K562 (cell line): ENCODE measurements at regions not wholly inside any gene's neighbourhood (a gene's known extent, or its start where the extent isn't known, plus 50 kb on each side); places are given as distances from the start of the nearest gene placed in this dataset.

ENCODE experiments used
- ATAC-seq: fragments of 200-7000 bp; cut with Tn5 transposase; 3 replicates; pipeline ENCODE4 v1.9.1; 2020; ENCODE audit warnings: moderate library complexity
- BruUV-seq: library from RNA; stranded (reverse); fragments of 400-500 nt; replicated peaks from 2 replicates; lab custom pipeline; 2021; lab: Mats Ljungman, UMichigan
- CTCF ChIA-PET: fragments of 300-600 bp; formaldehyde crosslinking; extraction: SDS; loops from one replicate; lab custom pipeline; 2021; ENCODE audit warnings: low intra/inter-chr PET ratio; lab: Yijun Ruan, JAX
- POLR2A ChIA-PET: fragments of 300-600, 350-650 bp; sonication (Branson Sonifier 250); formaldehyde crosslinking; extraction: SDS; loops from one replicate; lab custom pipeline; 2021; ENCODE audit warnings: antibody characterized with exemption, inconsistent platforms; lab: Yijun Ruan, JAX
- DNase-seq, 4 experiments: peaks; one replicate each; pipeline versions ENCODE4 v3.0.0 to v3.0.0-alpha.2; 2011 to 2018; ENCODE audit warnings: low spot score in 3 of 4, mixed read lengths in 3 of 4; ENCODE audit errors: extremely low read depth in 1 of 4
- FAIRE-seq: peaks from 2 replicates; lab custom pipeline; 2011; peaks lifted over from hg19 to GRCh38; lab: Jason Lieb, UNC
- H2AFZ ChIP-seq: 2 replicates; pipeline ENCODE4 v1.6.0; 2011; ENCODE audit warnings: low read depth, low read length, control low read depth, inconsistent platforms
- H3K27ac ChIP-seq: fragments of 200-600 bp; 3 replicates; pipeline ENCODE4 v1.8.0; 2011; ENCODE audit warnings: low read depth, mild to moderate bottlenecking, control low read depth, inconsistent platforms, low read length, moderate library complexity, mixed read lengths; ENCODE audit errors: extremely low read depth
- H3K27me3 ChIP-seq, 2 experiments: fragments of 300-600 bp in 1 of 2; 2 replicates in 1 of 2; 3 replicates in 1 of 2; pipeline versions ENCODE4 v1.6.0 to v1.8.0; 2011; ENCODE audit warnings: inconsistent platforms in 2 of 2, low read length in 2 of 2, mild to moderate bottlenecking in 1 of 2, mixed read lengths in 1 of 2, moderate library complexity in 1 of 2; ENCODE audit not compliant: control insufficient read depth in 2 of 2, insufficient read depth in 2 of 2
- H3K36me3 ChIP-seq: fragments of 300-600 bp; 3 replicates; pipeline ENCODE4 v1.8.0; 2011; ENCODE audit warnings: mild to moderate bottlenecking, low read length, inconsistent platforms; ENCODE audit not compliant: control insufficient read depth, insufficient read depth
- H3K4me1 ChIP-seq, 2 experiments: fragments of 200-600 bp in 1 of 2; replicated peaks in 1 of 2; 2 replicates in 1 of 2; 3 replicates in 1 of 2; pipeline versions ENCODE4 v1.5.1 to v1.8.0; 2011; ENCODE audit warnings: inconsistent platforms in 2 of 2, low read length in 2 of 2, mild to moderate bottlenecking in 1 of 2, mixed read lengths in 1 of 2, moderate library complexity in 1 of 2; ENCODE audit not compliant: control insufficient read depth in 2 of 2, insufficient read depth in 2 of 2
- H3K4me2 ChIP-seq: 2 replicates; pipeline ENCODE4 v1.6.1; 2011; ENCODE audit warnings: low read length, control low read depth, inconsistent platforms, mixed read lengths; ENCODE audit not compliant: insufficient read depth
- H3K4me3 ChIP-seq: fragments of 200-600 bp; sonication (generic), shearing (Covaris generic); 2 replicates; pipeline ENCODE4 v1.5.1; 2016; ENCODE audit warnings: control low read depth, inconsistent platforms
- H3K79me2 ChIP-seq: fragments of 200-600 bp; 3 replicates; pipeline ENCODE4 v1.8.0; 2011; ENCODE audit warnings: low read length, inconsistent platforms; ENCODE audit not compliant: control insufficient read depth, insufficient read depth
- H3K9ac ChIP-seq, 2 experiments: 2 replicates each; pipeline versions ENCODE4 v1.6.0 to v1.6.1; 2011; ENCODE audit warnings: low read depth in 2 of 2, low read length in 2 of 2, control low read depth in 1 of 2, inconsistent platforms in 1 of 2, mild to moderate bottlenecking in 1 of 2, mixed read lengths in 1 of 2; ENCODE audit not compliant: insufficient read depth in 1 of 2
- H3K9me1 ChIP-seq: one replicate; pipeline ENCODE4 v1.6.0; 2011; ENCODE audit warnings: inconsistent platforms, mild to moderate bottlenecking, low read length, moderate library complexity; ENCODE audit not compliant: control insufficient read depth, insufficient read depth
- H3K9me3 ChIP-seq: replicated peaks from 2 replicates; pipeline ENCODE4 v1.5.1; 2011; ENCODE audit warnings: low read depth, low read length, inconsistent platforms; ENCODE audit not compliant: control insufficient read depth, insufficient read depth
- H4K20me1 ChIP-seq: replicated peaks from 2 replicates; pipeline ENCODE4 v1.6.1; 2011; ENCODE audit warnings: low read length, inconsistent platforms, mixed read lengths; ENCODE audit not compliant: control insufficient read depth, insufficient read depth
- FUS ChIP-seq: fragments of 200-400 bp; formaldehyde crosslinking; optimal IDR thresholded peaks from 2 replicates; pipeline ENCODE3; 2017; ENCODE audit warnings: low read depth, low read length
- PHF21A ChIP-seq: fragments of 450-650 bp; IDR thresholded peaks from 2 replicates; pipeline ENCODE4 v1.6.1; 2017; ENCODE audit warnings: low read depth, borderline replicate concordance
- PYGO2 ChIP-seq: fragments of 450-650 bp; IDR thresholded peaks from 2 replicates; pipeline ENCODE4 v1.6.1; 2016; ENCODE audit warnings: mild to moderate bottlenecking, missing genetic modification characterization, moderate library complexity, missing compliant biosample characterization
- RFX5 ChIP-seq: IDR thresholded peaks from 2 replicates; pipeline ENCODE4 v1.6.1; 2011; ENCODE audit warnings: low read depth, mild to moderate bottlenecking, improper control_type of control experiment, low read length
- SNRNP70 ChIP-seq: fragments of 200-400 bp; formaldehyde crosslinking; optimal IDR thresholded peaks from 2 replicates; pipeline ENCODE3; 2017; ENCODE audit warnings: low read depth, low read length
- SREBF2 ChIP-seq: sonication (generic); formaldehyde crosslinking; IDR thresholded peaks from 2 replicates; pipeline ENCODE4 v1.4.0; 2020; ENCODE audit warnings: mild to moderate bottlenecking, missing genetic modification reagents
- WGBS: fragments of 100-300 bp; shearing (Covaris generic); methylation state at CpG from one replicate; pipeline ENCODE4 v1.1.6; 2016; ENCODE audit warnings: low coverage, mixed read lengths; ENCODE audit not compliant: insufficient coverage; ENCODE audit errors: missing lambda C conversion rate; 5-methylcytosine and 5-hydroxymethylcytosine counted together
- in situ Hi-C: fragments of 300-500 bp; cut with MboI; formaldehyde crosslinking; loops from 4 replicates; pipeline ENCODE4 v1.15.0; 2018; ENCODE audit warnings: inconsistent platforms, mixed read lengths
- intact Hi-C: fragments of 100-400 bp; cut with micrococcal nuclease; formaldehyde crosslinking; loops from 2 replicates; pipeline ENCODE4 v1.14.2; 2022
- TF ChIP-seq, protein P1 (sequence below), 3 experiments: IDR thresholded peaks in 2 of 3; conservative IDR thresholded peaks in 1 of 3; 2 replicates each; pipeline ENCODE4 v1.5.1; 2011 to 2012; ENCODE audit warnings: low read length in 3 of 3, mild to moderate bottlenecking in 3 of 3, control low read depth in 2 of 3, improper control_type of control experiment in 1 of 3, inconsistent platforms in 1 of 3, low read depth in 1 of 3, mixed read lengths in 1 of 3, moderate library complexity in 1 of 3; ENCODE audit not compliant: insufficient read depth in 2 of 3
- TF ChIP-seq, protein P2 (sequence below): fragments of 200-600 bp; sonication (generic); IDR thresholded peaks from one replicate; pipeline ENCODE4 v1.6.1; 2012; ENCODE audit warnings: mild to moderate bottlenecking, low read depth, low read length, inconsistent platforms

DNA sequence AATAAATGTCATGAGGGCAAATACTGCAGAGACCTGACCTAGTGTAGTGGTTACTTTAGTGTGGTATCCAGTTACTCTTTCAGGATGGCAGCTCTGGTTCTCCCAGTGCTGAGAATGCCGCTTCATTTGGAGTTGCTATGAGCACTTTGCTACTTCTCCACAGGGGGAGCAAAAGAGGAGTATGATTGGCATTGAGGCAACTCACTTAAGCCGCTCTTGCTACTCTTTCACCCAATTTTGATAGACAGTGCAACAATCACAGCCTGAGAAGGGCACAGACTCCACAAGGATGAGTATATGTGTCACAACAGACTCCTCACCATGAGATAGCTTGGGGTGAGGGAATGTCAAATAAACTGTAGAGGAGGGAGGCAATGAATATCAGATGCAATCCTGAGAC, 81.2 kb downstream of the NPY1R start (continued):
- TF ChIP-seq SREBF2 (CRISPR knock-in tag) (no peak), PHF21A (no peak), PYGO2 (tag) (no peak), RFX5 (no peak), SNRNP70 (no peak)
- TF ChIP-seq, protein P1, sequence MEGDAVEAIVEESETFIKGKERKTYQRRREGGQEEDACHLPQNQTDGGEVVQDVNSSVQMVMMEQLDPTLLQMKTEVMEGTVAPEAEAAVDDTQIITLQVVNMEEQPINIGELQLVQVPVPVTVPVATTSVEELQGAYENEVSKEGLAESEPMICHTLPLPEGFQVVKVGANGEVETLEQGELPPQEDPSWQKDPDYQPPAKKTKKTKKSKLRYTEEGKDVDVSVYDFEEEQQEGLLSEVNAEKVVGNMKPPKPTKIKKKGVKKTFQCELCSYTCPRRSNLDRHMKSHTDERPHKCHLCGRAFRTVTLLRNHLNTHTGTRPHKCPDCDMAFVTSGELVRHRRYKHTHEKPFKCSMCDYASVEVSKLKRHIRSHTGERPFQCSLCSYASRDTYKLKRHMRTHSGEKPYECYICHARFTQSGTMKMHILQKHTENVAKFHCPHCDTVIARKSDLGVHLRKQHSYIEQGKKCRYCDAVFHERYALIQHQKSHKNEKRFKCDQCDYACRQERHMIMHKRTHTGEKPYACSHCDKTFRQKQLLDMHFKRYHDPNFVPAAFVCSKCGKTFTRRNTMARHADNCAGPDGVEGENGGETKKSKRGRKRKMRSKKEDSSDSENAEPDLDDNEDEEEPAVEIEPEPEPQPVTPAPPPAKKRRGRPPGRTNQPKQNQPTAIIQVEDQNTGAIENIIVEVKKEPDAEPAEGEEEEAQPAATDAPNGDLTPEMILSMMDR (IDR thresholded peaks at IDR 0.05 in 2 of 3, conservative IDR thresholded peaks at IDR 0.05 in 1 of 3; ENCODE audit: insufficient read depth in 2 of 3, low read depth in 1 of 3, low read length in 3 of 3), result peak in 2 of 3 experiments; percentile 34 to 51; a peak in 3 of 6 replicates
- TF ChIP-seq, all 486 proteins: peak for 2

DNA sequence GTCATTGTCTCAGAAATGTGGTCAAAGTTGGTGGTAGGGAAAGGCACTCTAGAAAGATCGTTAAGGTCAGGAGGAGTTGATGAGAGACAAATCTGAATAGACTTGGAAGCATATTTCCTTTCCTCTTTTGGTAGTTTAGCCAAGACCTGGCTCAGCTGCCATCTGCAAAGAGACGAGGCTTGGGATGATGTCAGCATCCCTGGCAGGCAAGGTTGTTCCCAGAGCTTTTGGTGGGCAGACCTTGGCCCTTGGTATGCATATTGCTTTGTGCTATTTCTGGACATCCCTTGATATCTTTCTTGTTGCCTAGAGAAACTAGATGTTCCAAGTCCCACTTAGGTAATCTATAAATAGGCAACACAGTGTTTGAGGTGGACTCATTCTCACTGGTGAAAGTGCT, 82.4 kb upstream of the NAF1 start:
- peaks cover 0 to 10% of the 10 kb centered on the region in 2 experiments; a peak in 2 of 5 replicates for H3K4me1 ChIP-seq
- H3K9me3 ChIP-seq, result no peaks in the 10 kb centered on the region
- H4K20me1 ChIP-seq, result no peaks in the 10 kb centered on the region
- H3K27ac ChIP-seq, result no peak overlapping the region
- H3K9me1 ChIP-seq, result no peaks in the 10 kb centered on the region
- no peak overlapping the region for H3K9ac ChIP-seq
- ChIA-PET CTCF (no interaction called here), POLR2A (no interaction called here)
- DNase-seq (no peak), ATAC-seq (no peak), FAIRE-seq (no peak)
- no peak overlapping the region for H2AFZ ChIP-seq
- H3K4me2 ChIP-seq, result no peak overlapping the region
- in situ Hi-C loops (no loop called here), intact Hi-C loops (no loop called here)
- WGBS, result 6% methylated on average over 2 of the region's 2 CpGs
- no TSS peak for BruUV-seq
- no peaks in the 10 kb centered on the region for H3K27me3 ChIP-seq
- no peaks in the 10 kb centered on the region for H3K79me2 ChIP-seq
- no peak overlapping the region for H3K4me3 ChIP-seq
- no peaks in the 10 kb centered on the region for H3K36me3 ChIP-seq
- TF ChIP-seq, protein P2, sequence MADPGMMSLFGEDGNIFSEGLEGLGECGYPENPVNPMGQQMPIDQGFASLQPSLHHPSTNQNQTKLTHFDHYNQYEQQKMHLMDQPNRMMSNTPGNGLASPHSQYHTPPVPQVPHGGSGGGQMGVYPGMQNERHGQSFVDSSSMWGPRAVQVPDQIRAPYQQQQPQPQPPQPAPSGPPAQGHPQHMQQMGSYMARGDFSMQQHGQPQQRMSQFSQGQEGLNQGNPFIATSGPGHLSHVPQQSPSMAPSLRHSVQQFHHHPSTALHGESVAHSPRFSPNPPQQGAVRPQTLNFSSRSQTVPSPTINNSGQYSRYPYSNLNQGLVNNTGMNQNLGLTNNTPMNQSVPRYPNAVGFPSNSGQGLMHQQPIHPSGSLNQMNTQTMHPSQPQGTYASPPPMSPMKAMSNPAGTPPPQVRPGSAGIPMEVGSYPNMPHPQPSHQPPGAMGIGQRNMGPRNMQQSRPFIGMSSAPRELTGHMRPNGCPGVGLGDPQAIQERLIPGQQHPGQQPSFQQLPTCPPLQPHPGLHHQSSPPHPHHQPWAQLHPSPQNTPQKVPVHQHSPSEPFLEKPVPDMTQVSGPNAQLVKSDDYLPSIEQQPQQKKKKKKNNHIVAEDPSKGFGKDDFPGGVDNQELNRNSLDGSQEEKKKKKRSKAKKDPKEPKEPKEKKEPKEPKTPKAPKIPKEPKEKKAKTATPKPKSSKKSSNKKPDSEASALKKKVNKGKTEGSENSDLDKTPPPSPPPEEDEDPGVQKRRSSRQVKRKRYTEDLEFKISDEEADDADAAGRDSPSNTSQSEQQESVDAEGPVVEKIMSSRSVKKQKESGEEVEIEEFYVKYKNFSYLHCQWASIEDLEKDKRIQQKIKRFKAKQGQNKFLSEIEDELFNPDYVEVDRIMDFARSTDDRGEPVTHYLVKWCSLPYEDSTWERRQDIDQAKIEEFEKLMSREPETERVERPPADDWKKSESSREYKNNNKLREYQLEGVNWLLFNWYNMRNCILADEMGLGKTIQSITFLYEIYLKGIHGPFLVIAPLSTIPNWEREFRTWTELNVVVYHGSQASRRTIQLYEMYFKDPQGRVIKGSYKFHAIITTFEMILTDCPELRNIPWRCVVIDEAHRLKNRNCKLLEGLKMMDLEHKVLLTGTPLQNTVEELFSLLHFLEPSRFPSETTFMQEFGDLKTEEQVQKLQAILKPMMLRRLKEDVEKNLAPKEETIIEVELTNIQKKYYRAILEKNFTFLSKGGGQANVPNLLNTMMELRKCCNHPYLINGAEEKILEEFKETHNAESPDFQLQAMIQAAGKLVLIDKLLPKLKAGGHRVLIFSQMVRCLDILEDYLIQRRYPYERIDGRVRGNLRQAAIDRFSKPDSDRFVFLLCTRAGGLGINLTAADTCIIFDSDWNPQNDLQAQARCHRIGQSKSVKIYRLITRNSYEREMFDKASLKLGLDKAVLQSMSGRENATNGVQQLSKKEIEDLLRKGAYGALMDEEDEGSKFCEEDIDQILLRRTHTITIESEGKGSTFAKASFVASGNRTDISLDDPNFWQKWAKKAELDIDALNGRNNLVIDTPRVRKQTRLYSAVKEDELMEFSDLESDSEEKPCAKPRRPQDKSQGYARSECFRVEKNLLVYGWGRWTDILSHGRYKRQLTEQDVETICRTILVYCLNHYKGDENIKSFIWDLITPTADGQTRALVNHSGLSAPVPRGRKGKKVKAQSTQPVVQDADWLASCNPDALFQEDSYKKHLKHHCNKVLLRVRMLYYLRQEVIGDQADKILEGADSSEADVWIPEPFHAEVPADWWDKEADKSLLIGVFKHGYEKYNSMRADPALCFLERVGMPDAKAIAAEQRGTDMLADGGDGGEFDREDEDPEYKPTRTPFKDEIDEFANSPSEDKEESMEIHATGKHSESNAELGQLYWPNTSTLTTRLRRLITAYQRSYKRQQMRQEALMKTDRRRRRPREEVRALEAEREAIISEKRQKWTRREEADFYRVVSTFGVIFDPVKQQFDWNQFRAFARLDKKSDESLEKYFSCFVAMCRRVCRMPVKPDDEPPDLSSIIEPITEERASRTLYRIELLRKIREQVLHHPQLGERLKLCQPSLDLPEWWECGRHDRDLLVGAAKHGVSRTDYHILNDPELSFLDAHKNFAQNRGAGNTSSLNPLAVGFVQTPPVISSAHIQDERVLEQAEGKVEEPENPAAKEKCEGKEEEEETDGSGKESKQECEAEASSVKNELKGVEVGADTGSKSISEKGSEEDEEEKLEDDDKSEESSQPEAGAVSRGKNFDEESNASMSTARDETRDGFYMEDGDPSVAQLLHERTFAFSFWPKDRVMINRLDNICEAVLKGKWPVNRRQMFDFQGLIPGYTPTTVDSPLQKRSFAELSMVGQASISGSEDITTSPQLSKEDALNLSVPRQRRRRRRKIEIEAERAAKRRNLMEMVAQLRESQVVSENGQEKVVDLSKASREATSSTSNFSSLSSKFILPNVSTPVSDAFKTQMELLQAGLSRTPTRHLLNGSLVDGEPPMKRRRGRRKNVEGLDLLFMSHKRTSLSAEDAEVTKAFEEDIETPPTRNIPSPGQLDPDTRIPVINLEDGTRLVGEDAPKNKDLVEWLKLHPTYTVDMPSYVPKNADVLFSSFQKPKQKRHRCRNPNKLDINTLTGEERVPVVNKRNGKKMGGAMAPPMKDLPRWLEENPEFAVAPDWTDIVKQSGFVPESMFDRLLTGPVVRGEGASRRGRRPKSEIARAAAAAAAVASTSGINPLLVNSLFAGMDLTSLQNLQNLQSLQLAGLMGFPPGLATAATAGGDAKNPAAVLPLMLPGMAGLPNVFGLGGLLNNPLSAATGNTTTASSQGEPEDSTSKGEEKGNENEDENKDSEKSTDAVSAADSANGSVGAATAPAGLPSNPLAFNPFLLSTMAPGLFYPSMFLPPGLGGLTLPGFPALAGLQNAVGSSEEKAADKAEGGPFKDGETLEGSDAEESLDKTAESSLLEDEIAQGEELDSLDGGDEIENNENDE, result no peak
- no peak for TF ChIP-seq FUS
